ENCODE measurements at regions not wholly inside any gene's neighbourhood (a gene's known extent, or its start where the extent isn't known, plus 50 kb on each side); places are given as distances from the start of the nearest gene placed in this dataset.

DNA sequence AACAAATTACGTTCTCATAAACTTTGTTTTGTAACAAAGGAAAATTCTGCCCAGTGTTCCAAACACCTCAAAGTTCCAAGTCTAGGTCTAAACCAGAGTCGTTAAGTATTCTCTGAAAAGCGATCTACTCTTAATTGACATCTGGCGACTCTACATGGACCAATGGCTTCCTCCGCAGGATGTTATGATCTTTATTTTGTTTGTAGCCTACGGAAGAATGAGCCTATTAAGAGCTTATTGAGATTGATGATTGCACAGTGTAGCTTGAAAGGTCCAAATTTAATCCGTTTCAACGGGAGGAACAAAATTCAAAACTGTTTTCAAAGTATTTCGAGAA is 61.1 kb downstream of the FAM217A start:
- TF ChIP-seq, protein P1, sequence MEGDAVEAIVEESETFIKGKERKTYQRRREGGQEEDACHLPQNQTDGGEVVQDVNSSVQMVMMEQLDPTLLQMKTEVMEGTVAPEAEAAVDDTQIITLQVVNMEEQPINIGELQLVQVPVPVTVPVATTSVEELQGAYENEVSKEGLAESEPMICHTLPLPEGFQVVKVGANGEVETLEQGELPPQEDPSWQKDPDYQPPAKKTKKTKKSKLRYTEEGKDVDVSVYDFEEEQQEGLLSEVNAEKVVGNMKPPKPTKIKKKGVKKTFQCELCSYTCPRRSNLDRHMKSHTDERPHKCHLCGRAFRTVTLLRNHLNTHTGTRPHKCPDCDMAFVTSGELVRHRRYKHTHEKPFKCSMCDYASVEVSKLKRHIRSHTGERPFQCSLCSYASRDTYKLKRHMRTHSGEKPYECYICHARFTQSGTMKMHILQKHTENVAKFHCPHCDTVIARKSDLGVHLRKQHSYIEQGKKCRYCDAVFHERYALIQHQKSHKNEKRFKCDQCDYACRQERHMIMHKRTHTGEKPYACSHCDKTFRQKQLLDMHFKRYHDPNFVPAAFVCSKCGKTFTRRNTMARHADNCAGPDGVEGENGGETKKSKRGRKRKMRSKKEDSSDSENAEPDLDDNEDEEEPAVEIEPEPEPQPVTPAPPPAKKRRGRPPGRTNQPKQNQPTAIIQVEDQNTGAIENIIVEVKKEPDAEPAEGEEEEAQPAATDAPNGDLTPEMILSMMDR (IDR thresholded peaks at IDR 0.05): no peak
- TF ChIP-seq POLR2A (IDR thresholded peaks at IDR 0.05): no peak
- peaks cover 0 to 38% (median 8%) of the 10 kb centered on the region in 4 donors for H3K4me1 ChIP-seq
- H3K4me3 ChIP-seq: peak overlapping the region; percentile 67 to 85 (median 76)
- no peaks in the 10 kb centered on the region for H3K36me3 ChIP-seq
- H3K9me3 ChIP-seq: no peaks in the 10 kb centered on the region
- no peak for DNase-seq
- peak overlapping the region; percentile 88 to 99 (median 97) for H3K27ac ChIP-seq
- no peaks in the 10 kb centered on the region for H3K27me3 ChIP-seq

DNA sequence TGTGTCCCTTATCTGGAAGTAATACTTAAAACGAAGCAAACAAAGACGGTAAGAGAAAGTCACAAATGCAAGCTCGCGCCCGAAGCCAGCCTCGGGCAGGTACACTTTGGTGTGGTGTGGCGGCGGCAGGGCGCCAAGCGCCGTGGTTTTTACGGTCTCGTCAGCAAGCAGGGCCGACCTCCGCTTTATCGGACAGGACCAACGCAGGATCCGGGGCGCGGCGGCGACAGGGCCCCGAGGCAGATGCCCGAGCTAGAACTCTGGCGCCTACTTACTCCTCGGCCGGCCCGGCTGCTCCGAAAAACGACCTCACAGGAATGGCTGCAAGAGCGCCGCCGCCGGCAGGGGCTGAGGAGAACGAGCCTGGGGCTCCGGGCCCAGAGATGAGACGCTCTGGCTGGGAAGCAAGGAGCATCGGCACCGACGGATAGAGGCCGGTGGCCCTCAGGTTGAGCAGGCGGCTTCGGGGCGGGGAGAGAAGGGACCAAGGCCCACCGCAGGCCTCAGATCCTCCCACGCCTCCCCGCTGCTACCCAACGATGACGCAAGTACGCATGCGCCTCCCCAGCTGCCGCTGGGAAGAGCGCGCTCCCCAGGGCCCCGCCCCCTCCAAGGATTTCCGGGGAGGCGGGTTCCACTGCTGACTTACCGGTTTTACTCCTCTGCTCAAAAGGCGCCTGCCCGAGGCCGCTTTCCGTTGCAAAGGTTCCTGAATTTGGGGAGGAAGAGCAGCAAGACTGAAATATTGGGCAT is 60.6 kb downstream of the FAM217A start:
- Histone ChIP-seq H3K27ac (peak overlapping the region; percentile 88 to 99 (median 97)), H3K4me1 (peaks cover 0 to 44% (median 10%) of the 10 kb centered on the region in 4 donors), H3K9me3 (no peaks in the 10 kb centered on the region), H3K4me3 (peak overlapping the region; percentile 67 to 85 (median 76)), H3K27me3 (no peaks in the 10 kb centered on the region), H3K36me3 (no peaks in the 10 kb centered on the region)
- peak; percentile 94 to 98 (median 96) for DNase-seq
- TF ChIP-seq, protein P1 (IDR thresholded peaks at IDR 0.05): peak in 4 of 6 experiments; percentile 15 to 68 (median 56)
- peak; percentile 81 for TF ChIP-seq POLR2A (IDR thresholded peaks at IDR 0.05)

Small RNAs in the stretch of these regions (small RNA-seq; reads per million reads assigned to genes)
- gene AL590004.1: 0 reads per million in 2 donors
